Panc1 (cell line): ENCODE measurements at regions not wholly inside any gene's neighbourhood (a gene's known extent, or its start where the extent isn't known, plus 50 kb on each side); places are given as distances from the start of the nearest gene placed in this dataset.

ENCODE experiments used
- ATAC-seq: fragments of 200-7000 bp; cut with Tn5 transposase; 2 replicates; pipeline ENCODE4 v1.9.1; 2020; ENCODE audit warnings: mild to moderate bottlenecking, moderate library complexity
- BruUV-seq: library from RNA; stranded (reverse); fragments of 400-500 nt; replicated peaks from 2 replicates; lab custom pipeline; 2021; lab: Mats Ljungman, UMichigan
- CTCF ChIA-PET: fragments of 300-600 bp; sonication (Branson Sonifier 250); formaldehyde crosslinking; loops from one replicate; lab custom pipeline; 2022; ENCODE audit warnings: antibody characterized with exemption; lab: Charles Lee
- POLR2A ChIA-PET: fragments of 300-600 bp; sonication (Branson Sonifier 250); formaldehyde crosslinking; loops from one replicate; lab custom pipeline; 2022; ENCODE audit warnings: antibody characterized with exemption; lab: Charles Lee
- DNase-seq: peaks from one replicate; pipeline ENCODE4 v3.0.0-alpha.2; 2010; ENCODE audit warnings: low read depth, low spot score
- H3K27ac ChIP-seq: 2 replicates; pipeline ENCODE4 v1.5.1; 2011; ENCODE audit warnings: mild to moderate bottlenecking, low read length, inconsistent platforms
- H3K27me3 ChIP-seq: fragments of 200-500 bp; sonication (Bioruptor generic); 2 replicates; pipeline ENCODE4 v1.6.0; 2014; ENCODE audit warnings: low read length, inconsistent platforms; ENCODE audit not compliant: control insufficient read depth, insufficient read depth
- H3K36me3 ChIP-seq: fragments of 200-500 bp; sonication (Bioruptor generic); 2 replicates; pipeline ENCODE4 v1.5.1; 2014; ENCODE audit warnings: inconsistent platforms, mild to moderate bottlenecking, low read length, moderate library complexity; ENCODE audit not compliant: control insufficient read depth, insufficient read depth
- H3K4me1 ChIP-seq: 2 replicates; pipeline ENCODE4 v1.5.1; 2011; ENCODE audit warnings: inconsistent platforms, mild to moderate bottlenecking, low read length, moderate library complexity; ENCODE audit not compliant: control insufficient read depth, insufficient read depth
- H3K4me3 ChIP-seq, 2 experiments: 2 replicates each; pipeline ENCODE4 v1.5.1; 2011 to 2012; ENCODE audit warnings: low read depth in 2 of 2, low read length in 2 of 2, mild to moderate bottlenecking in 2 of 2, inconsistent platforms in 1 of 2, moderate library complexity in 1 of 2
- H3K9me3 ChIP-seq: fragments of 200-500 bp; sonication (Bioruptor generic); 2 replicates; pipeline ENCODE4 v1.5.1; 2014; ENCODE audit warnings: low read depth, mild to moderate bottlenecking, inconsistent platforms, low read length, moderate library complexity; ENCODE audit not compliant: control insufficient read depth, insufficient read depth
- CTCF ChIP-seq: fragments of 450-650 bp; IDR thresholded peaks from 2 replicates; pipeline ENCODE4 v1.5.1; 2017; ENCODE audit warnings: mild to moderate bottlenecking
- POLR2AphosphoS5 ChIP-seq: IDR thresholded peaks from 2 replicates; pipeline ENCODE4 v1.6.1; 2012; ENCODE audit warnings: mild to moderate bottlenecking, low read depth, low read length, moderate library complexity
- REST ChIP-seq, 2 experiments: IDR thresholded peaks; 2 replicates each; pipeline ENCODE4 v1.6.1; 2011 to 2012; ENCODE audit warnings: low read depth in 2 of 2, control low read depth in 1 of 2, low read length in 1 of 2, mild to moderate bottlenecking in 1 of 2, moderate library complexity in 1 of 2; ENCODE audit not compliant: insufficient read depth in 1 of 2
- SIN3A ChIP-seq: IDR thresholded peaks from 2 replicates; pipeline ENCODE4 v1.6.1; 2012; ENCODE audit warnings: low read depth, mild to moderate bottlenecking, low read length, moderate library complexity, borderline replicate concordance; ENCODE audit not compliant: insufficient read depth
- TCF7L2 ChIP-seq: IDR thresholded peaks from 2 replicates; pipeline ENCODE4 v1.6.1; 2011; ENCODE audit warnings: mild to moderate bottlenecking, low read depth, low read length, inconsistent platforms
- in situ Hi-C: cut with HindIII; loops from 2 replicates; pipeline ENCODE4 v1.10.0; 2016; ENCODE audit warnings: low sequenced_read_pairs, low pct_unique_long_range_greater_than_20kb
- intact Hi-C: fragments of 100-400 bp; cut with micrococcal nuclease; formaldehyde crosslinking; loops from one replicate; pipeline ENCODE4 v1.10.0; 2022; ENCODE audit not compliant: unreplicated experiment

- no peak for DNase-seq
- no peak for TF ChIP-seq CTCF
- TF ChIP-seq REST (IDR thresholded peaks at IDR 0.05; ENCODE audit: insufficient read depth in 1 of 2, low read depth in 2 of 2, low read length in 1 of 2) = no peak
- no peak for TF ChIP-seq SIN3A
- no peak for TF ChIP-seq POLR2AphosphoS5
- no peak for TF ChIP-seq TCF7L2
- in situ Hi-C loops = no loop called here
- H3K27me3 ChIP-seq = no peaks in the 10 kb centered on the region
- ATAC-seq = no peak
- H3K36me3 ChIP-seq = no peaks in the 10 kb centered on the region
- intact Hi-C loops = no loop called here
- BruUV-seq = no TSS peak
- H3K27ac ChIP-seq = no peak overlapping the region
- no peaks in the 10 kb centered on the region for H3K9me3 ChIP-seq
- CTCF ChIA-PET = no interaction called here
- POLR2A ChIA-PET = no interaction called here
- H3K4me3 ChIP-seq = no peak overlapping the region
- no peaks in the 10 kb centered on the region for H3K4me1 ChIP-seq
Observed at GRCh38 chr7:94149789-94150545, 145.8 kb upstream of the BET1 start.

GRCh38 chr7:94154182-94154581 lies 150.0 kb upstream of the BET1 start:
- Histone ChIP-seq H3K4me3 (no peak overlapping the region), H3K27me3 (no peaks in the 10 kb centered on the region), H3K9me3 (no peaks in the 10 kb centered on the region), H3K4me1 (no peaks in the 10 kb centered on the region), H3K36me3 (no peaks in the 10 kb centered on the region), H3K27ac (no peak overlapping the region)
- ChIA-PET POLR2A (no interaction called here), CTCF (no interaction called here)
- in situ Hi-C loops = no loop called here
- no peak for TF ChIP-seq TCF7L2
- no peak for TF ChIP-seq REST (IDR thresholded peaks at IDR 0.05; ENCODE audit: insufficient read depth in 1 of 2, low read depth in 2 of 2, low read length in 1 of 2)
- TF ChIP-seq CTCF = no peak
- TF ChIP-seq POLR2AphosphoS5 = no peak
- TF ChIP-seq SIN3A = no peak
- ATAC-seq (no peak), DNase-seq (no peak)
- intact Hi-C loops = no loop called here
- no TSS peak for BruUV-seq
